Lung (tissue), 11 donors: ENCODE measurements at regions not wholly inside any gene's neighbourhood (a gene's known extent, or its start where the extent isn't known, plus 50 kb on each side); places are given as distances from the start of the nearest gene placed in this dataset.

ENCODE experiments used
- ATAC-seq: fragments of 200-7000 bp; cut with Tn5 transposase; one replicate; pipeline ENCODE4 v1.9.1; 2020; ENCODE audit warnings: moderate number of reproducible peaks; ENCODE audit not compliant: insufficient read depth, low FRiP score
- DNase-seq, 3 donors: peaks; one replicate each; pipeline ENCODE4 v3.0.0-alpha.2; 2013 to 2017
- H3K27ac ChIP-seq, 2 donors: one replicate each; pipeline ENCODE4 v1.5.1; 2013; ENCODE audit warnings: mild to moderate bottlenecking in 2 of 2, moderate library complexity in 2 of 2, control low read depth in 1 of 2, inconsistent platforms in 1 of 2, low read depth in 1 of 2, low read length in 1 of 2
- H3K27me3 ChIP-seq, 3 donors: one replicate each; pipeline ENCODE4 v1.5.1; 2013; ENCODE audit warnings: low read length in 2 of 3; ENCODE audit not compliant: control insufficient read depth in 3 of 3, insufficient read depth in 3 of 3
- H3K36me3 ChIP-seq, 4 donors: one replicate each; pipeline ENCODE4 v1.5.1; 2013; ENCODE audit warnings: low read length in 4 of 4, mild to moderate bottlenecking in 1 of 4, moderate library complexity in 1 of 4; ENCODE audit not compliant: control insufficient read depth in 4 of 4, insufficient read depth in 4 of 4
- H3K4me1 ChIP-seq, 5 donors: one replicate each; pipeline ENCODE4 v1.5.1; 2013; ENCODE audit warnings: low read length in 5 of 5, mild to moderate bottlenecking in 2 of 5, moderate library complexity in 1 of 5; ENCODE audit not compliant: control insufficient read depth in 5 of 5, insufficient read depth in 5 of 5
- H3K4me3 ChIP-seq: one replicate; pipeline ENCODE4 v1.5.1; 2013; ENCODE audit warnings: mild to moderate bottlenecking, control low read depth, moderate library complexity
- H3K9ac ChIP-seq, 2 donors: one replicate each; pipeline ENCODE4 v1.5.1; 2013; ENCODE audit warnings: low read length in 2 of 2, control low read depth in 1 of 2; ENCODE audit not compliant: insufficient read depth in 1 of 2
- H3K9me3 ChIP-seq, 4 donors: one replicate each; pipeline ENCODE4 v1.5.1; 2013; ENCODE audit warnings: low read length in 3 of 4, mild to moderate bottlenecking in 1 of 4, moderate library complexity in 1 of 4; ENCODE audit not compliant: control insufficient read depth in 4 of 4, insufficient read depth in 3 of 4
- CTCF ChIP-seq: IDR thresholded peaks from 2 replicates; pipeline ENCODE4 v1.5.1; 2012; ENCODE audit warnings: mild to moderate bottlenecking; ENCODE audit errors: control extremely low read depth, extremely low read depth
- WGBS, 2 donors: extraction: QIAGEN DNeasy Blood & Tissue Kit; methylation state at CpG; one replicate each; pipeline ENCODE4 v1.1.7; 2013; 5-methylcytosine and 5-hydroxymethylcytosine counted together
- donor health status: control.
- donor health status: control.
- donor health status: Bipolar disorder and iron deficiency.
- donor health status: healthy.
- donor health status: DM: yes; HTN: yes; CAD: no.

DNA sequence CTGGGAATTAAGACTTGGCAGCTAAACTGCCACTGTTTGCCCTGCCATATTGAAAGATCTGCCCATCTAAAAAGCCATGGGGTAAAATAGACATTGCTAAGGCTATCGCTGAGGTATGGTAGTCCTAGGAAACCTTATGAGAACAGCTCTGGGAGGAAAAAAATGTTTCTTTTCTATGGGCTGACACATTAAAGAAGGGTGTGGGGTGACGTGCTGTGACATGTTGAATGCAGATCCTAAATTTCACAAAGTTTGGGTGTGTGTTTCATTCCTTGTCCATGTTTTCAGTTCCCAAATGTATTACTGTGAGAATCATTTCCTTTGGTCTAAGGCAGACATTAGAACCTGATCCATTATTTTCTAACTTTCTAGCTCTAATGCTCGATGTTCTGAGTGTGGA, 766.4 kb downstream of the BCL11A start:
- ATAC-seq: no peak
- no peaks in the 10 kb centered on the region for H3K4me1 ChIP-seq
- H3K27ac ChIP-seq: no peak overlapping the region
- H3K4me3 ChIP-seq: no peak overlapping the region
- 81 to 89% methylated on average over 3 of the region's 3 CpGs for WGBS, 2 donors
- TF ChIP-seq CTCF: no peak
- H3K9ac ChIP-seq: no peak overlapping the region
- DNase-seq: no peak
- no peaks in the 10 kb centered on the region for H3K36me3 ChIP-seq
- H3K27me3 ChIP-seq: no peaks in the 10 kb centered on the region
- peaks cover 0 to 2% (median 0%) of the 10 kb centered on the region in 4 donors for H3K9me3 ChIP-seq

DNA sequence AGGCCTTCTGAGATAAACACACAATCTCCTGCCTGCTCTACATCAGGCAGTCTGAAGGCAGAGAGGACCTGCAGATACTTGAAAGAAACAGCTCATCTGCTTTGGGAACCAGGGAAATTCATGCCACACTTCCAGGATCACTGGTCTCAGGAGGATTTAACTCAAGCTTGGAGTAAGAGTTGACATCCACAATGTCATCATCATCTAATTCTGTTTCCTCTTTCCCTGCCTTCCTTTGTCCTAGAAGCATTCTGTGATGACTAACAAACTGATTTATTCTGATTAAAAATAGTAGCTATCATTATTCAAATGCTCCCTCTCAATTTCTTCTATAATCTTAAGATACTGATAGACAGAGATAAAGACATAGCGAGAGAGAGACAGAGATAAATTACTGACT, 766.8 kb downstream of the BCL11A start:
- no peak overlapping the region for H3K27ac ChIP-seq
- 50 to 85% methylated on average over 1 of the region's 1 CpG for WGBS, 2 donors

DNA sequence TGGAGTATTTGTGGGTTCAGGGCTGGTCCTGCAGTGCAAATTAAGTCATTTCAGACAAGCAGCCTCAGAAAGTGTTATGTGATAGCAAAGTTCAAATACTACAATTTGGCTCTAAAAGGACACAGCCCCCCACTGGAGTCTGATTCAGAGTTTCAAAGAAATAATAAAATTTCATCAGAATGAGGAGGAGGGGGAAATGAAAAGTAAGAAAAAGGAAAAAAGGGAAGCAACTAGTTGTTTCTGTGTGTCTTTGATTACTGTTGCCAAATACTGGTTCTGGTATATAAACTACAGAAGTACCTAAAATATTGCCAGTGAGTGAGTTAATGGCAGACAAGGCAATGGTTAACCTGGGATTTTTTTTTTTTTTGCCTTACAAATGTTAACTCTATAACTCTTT, 773.9 kb downstream of the BCL11A start:
- Histone ChIP-seq H3K9me3 (no peaks in the 10 kb centered on the region), H3K27me3 (no peaks in the 10 kb centered on the region), H3K36me3 (no peaks in the 10 kb centered on the region), H3K4me3 (no peak overlapping the region), H3K4me1 (peaks cover 0 to 2% (median 0%) of the 10 kb centered on the region in 5 donors), H3K9ac (no peak overlapping the region), H3K27ac (no peak overlapping the region)
- ATAC-seq (no peak), DNase-seq (no peak)
- no peak for TF ChIP-seq CTCF

More for the DNA sequence above, 766.8 kb downstream of the BCL11A start:
- Histone ChIP-seq H3K9me3 (peaks cover 0 to 2% (median 0%) of the 10 kb centered on the region in 4 donors), H3K27me3 (no peaks in the 10 kb centered on the region), H3K36me3 (no peaks in the 10 kb centered on the region), H3K4me1 (no peaks in the 10 kb centered on the region), H3K9ac (no peak overlapping the region), H3K4me3 (no peak overlapping the region)
- TF ChIP-seq CTCF: no peak
- DNase-seq (no peak), ATAC-seq (no peak)

DNA sequence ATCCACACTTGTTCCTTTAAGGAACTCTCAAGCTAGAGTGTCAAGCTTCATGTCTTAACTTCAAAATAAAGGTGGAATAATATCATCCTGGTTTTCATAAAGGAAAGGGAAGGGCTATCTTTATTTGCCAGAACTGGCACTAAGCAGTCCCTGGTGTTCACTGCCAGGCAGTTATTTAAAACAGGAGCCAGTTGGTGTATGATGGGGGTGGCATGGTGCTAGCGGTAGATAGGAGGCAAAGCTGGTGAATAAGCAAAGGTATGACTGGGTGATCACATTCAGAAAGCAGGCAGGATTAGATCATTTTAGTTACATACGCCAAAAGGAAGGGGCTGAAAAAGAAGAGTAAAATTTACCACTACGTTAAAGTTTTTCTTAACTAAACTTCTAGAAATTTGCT, 776.3 kb downstream of the BCL11A start:
- no peak overlapping the region for H3K4me3 ChIP-seq
- H3K27ac ChIP-seq: no peak overlapping the region
- no peak overlapping the region for H3K9ac ChIP-seq
- H3K36me3 ChIP-seq: no peaks in the 10 kb centered on the region
- WGBS, 2 donors: 80 to 92% methylated on average over 3 of the region's 3 CpGs
- H3K9me3 ChIP-seq: no peaks in the 10 kb centered on the region
- DNase-seq: no peak
- ATAC-seq: no peak
- no peak for TF ChIP-seq CTCF
- H3K4me1 ChIP-seq: peaks cover 0 to 2% (median 0%) of the 10 kb centered on the region in 5 donors
- H3K27me3 ChIP-seq: no peaks in the 10 kb centered on the region
